Neural cell (in vitro differentiated cells): ENCODE measurements at regions not wholly inside any gene's neighbourhood (a gene's known extent, or its start where the extent isn't known, plus 50 kb on each side); places are given as distances from the start of the nearest gene placed in this dataset.

Experiments
- EP300 ChIP-seq: fragments of 450-650 bp; conservative IDR thresholded peaks from 2 replicates; pipeline ENCODE4 v1.6.1; 2014; ENCODE audit warnings: antibody characterized with exemption, mild to moderate bottlenecking, moderate library complexity; ENCODE audit not compliant: poor library complexity, severe bottlenecking
- EZH2 ChIP-seq: fragments of 200-600, 300-800 bp; shearing (Covaris generic), sonication (generic); IDR thresholded peaks from 2 replicates; pipeline ENCODE4 v1.6.1; 2014; ENCODE audit warnings: antibody characterized with exemption, low read length, borderline replicate concordance, mild to moderate bottlenecking; ENCODE audit not compliant: insufficient read depth, poor library complexity, severe bottlenecking
- POLR2AphosphoS5 ChIP-seq: IDR thresholded peaks from 2 replicates; pipeline ENCODE4 v1.6.1; 2012
- SMC3 ChIP-seq: fragments of 450-650 bp; conservative IDR thresholded peaks from 2 replicates; pipeline ENCODE4 v1.6.1; 2014; ENCODE audit warnings: antibody characterized with exemption, mild to moderate bottlenecking, moderate library complexity; ENCODE audit not compliant: poor library complexity
- TF ChIP-seq, protein P1 (sequence below): fragments of 450-650 bp; IDR thresholded peaks from 2 replicates; pipeline ENCODE4 v1.5.1; 2014; ENCODE audit warnings: antibody characterized with exemption, mild to moderate bottlenecking, moderate library complexity; ENCODE audit not compliant: poor library complexity, severe bottlenecking
- TF ChIP-seq, protein P2 (sequence below): IDR thresholded peaks from 2 replicates; pipeline ENCODE4 v1.6.1; 2012; ENCODE audit warnings: borderline replicate concordance

DNA sequence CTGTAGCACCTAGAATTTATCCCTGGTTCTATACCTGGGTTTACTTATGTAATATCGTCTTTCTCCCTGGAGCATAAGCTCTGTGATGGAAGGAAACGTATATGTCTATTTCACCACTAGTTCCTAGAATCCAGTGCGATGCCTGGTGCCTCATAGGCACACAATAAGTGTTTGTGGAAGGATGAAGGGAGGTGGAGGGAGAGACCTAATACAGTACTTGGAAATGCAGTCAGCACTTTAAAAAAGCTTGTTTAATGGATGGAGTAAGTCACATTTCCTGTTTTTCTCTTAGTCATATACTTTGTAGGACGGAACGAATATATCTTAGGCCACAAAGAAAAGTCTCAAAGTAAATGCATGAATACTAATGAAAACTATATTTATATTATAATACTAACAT lies 186.5 kb upstream of the HMGA2 start:
- no peak for TF ChIP-seq SMC3
- TF ChIP-seq, protein P1, sequence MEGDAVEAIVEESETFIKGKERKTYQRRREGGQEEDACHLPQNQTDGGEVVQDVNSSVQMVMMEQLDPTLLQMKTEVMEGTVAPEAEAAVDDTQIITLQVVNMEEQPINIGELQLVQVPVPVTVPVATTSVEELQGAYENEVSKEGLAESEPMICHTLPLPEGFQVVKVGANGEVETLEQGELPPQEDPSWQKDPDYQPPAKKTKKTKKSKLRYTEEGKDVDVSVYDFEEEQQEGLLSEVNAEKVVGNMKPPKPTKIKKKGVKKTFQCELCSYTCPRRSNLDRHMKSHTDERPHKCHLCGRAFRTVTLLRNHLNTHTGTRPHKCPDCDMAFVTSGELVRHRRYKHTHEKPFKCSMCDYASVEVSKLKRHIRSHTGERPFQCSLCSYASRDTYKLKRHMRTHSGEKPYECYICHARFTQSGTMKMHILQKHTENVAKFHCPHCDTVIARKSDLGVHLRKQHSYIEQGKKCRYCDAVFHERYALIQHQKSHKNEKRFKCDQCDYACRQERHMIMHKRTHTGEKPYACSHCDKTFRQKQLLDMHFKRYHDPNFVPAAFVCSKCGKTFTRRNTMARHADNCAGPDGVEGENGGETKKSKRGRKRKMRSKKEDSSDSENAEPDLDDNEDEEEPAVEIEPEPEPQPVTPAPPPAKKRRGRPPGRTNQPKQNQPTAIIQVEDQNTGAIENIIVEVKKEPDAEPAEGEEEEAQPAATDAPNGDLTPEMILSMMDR = no peak
- no peak for TF ChIP-seq EZH2
- no peak for TF ChIP-seq POLR2AphosphoS5
- TF ChIP-seq EP300 = no peak
- TF ChIP-seq, protein P2, sequence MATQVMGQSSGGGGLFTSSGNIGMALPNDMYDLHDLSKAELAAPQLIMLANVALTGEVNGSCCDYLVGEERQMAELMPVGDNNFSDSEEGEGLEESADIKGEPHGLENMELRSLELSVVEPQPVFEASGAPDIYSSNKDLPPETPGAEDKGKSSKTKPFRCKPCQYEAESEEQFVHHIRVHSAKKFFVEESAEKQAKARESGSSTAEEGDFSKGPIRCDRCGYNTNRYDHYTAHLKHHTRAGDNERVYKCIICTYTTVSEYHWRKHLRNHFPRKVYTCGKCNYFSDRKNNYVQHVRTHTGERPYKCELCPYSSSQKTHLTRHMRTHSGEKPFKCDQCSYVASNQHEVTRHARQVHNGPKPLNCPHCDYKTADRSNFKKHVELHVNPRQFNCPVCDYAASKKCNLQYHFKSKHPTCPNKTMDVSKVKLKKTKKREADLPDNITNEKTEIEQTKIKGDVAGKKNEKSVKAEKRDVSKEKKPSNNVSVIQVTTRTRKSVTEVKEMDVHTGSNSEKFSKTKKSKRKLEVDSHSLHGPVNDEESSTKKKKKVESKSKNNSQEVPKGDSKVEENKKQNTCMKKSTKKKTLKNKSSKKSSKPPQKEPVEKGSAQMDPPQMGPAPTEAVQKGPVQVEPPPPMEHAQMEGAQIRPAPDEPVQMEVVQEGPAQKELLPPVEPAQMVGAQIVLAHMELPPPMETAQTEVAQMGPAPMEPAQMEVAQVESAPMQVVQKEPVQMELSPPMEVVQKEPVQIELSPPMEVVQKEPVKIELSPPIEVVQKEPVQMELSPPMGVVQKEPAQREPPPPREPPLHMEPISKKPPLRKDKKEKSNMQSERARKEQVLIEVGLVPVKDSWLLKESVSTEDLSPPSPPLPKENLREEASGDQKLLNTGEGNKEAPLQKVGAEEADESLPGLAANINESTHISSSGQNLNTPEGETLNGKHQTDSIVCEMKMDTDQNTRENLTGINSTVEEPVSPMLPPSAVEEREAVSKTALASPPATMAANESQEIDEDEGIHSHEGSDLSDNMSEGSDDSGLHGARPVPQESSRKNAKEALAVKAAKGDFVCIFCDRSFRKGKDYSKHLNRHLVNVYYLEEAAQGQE = no peak
